ENCODE measurements at regions not wholly inside any gene's neighbourhood (a gene's known extent, or its start where the extent isn't known, plus 50 kb on each side); places are given as distances from the start of the nearest gene placed in this dataset.

DNA sequence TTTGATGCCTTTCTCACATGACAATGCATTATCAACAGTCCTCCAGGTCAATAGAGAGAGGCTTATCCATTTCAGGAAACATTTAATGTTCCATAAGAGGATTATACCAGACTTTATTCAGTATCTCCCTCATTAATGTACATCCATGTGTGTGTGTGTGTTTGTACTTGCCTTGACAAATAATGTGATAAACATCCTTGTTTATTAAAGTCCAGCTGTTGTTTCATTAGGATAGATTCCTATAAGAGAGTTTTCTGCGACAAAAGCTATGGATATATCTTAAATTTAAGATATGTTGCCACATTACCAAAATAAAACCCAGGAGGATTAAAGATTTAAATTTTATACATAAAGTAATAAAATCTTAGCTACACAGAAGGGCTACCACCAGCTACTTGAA lies 492.6 kb downstream of the TOX3 start:
- DNase-seq (ENCODE audit: low read depth, low spot score) = no peak

DNA sequence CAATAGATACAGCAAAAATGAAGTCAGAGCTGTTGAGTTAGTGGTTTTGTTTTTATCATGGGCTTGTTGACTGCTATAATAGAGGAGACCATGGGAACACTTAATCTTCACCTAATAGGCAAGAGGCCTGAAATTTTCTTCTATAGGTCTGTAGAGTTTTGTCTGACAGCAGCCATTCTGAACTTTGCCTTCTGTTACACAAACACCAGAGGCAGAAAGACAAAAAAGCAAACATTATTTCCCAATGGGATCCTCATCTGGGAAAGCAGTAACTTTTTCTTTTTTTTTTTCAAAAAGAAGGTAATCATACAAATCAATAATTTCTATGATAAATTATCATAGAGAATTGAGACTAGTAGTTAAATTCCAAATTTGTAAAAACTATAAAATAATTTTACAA lies 494.1 kb downstream of the TOX3 start:
- DNase-seq (ENCODE audit: low read depth, low spot score) = no peak

DNA sequence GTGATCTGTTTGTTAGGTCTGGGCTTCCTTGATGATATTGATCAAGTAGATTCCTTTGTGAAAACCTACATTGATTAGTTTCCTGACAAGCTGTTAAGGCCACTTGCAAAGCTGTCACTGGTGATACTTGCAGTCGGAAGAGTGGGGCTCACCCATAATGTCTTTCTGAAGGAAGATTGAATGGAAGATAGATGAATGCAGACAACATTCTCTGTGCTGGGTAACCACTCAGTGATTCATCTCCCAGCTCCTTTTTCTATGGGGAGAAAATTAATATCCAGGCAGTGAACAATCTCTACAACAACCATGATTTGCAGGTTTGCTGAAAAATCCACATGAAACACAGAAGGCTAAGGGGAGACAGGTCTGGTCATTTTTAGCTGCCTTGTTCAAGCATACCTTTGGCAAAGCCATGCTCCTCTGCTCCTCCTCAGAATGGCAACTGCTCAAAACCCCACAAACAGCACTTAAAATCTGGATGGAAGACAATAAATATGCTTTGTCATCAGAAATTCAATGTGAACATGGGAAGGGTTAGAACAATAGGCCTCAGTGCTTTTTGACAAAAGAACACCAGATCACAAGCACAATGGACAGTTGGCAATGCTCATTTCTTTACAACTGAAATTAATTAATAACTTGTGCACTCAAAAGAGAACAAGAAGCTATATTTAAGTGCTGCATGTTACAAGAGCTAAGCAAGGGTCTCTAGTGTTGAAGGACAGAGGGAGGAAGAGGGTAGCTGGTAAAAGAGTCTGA lies 495.4 kb downstream of the TOX3 start:
- DNase-seq (ENCODE audit: low read depth, low spot score) = no peak

DNA sequence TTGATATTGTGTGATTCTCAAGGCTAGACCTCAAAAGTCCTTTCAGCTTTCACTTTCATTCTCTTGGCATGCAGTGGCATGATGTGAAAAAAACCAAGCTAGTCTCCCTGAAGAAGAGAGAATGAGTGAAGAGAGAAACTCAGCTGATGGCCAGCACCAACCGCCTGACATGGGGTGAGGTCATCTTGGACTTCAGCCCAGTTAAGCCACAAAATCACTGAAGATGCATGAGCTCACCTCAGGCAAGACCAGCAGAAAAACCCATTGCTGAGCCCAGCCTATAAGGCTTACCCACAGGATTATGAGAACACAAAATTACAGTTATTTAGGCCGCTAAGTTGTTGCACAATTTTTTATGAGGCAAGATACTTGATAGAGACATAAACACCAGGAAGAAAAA lies 496.5 kb downstream of the TOX3 start:
- DNase-seq (ENCODE audit: low read depth, low spot score) = peak; percentile 86

DNA sequence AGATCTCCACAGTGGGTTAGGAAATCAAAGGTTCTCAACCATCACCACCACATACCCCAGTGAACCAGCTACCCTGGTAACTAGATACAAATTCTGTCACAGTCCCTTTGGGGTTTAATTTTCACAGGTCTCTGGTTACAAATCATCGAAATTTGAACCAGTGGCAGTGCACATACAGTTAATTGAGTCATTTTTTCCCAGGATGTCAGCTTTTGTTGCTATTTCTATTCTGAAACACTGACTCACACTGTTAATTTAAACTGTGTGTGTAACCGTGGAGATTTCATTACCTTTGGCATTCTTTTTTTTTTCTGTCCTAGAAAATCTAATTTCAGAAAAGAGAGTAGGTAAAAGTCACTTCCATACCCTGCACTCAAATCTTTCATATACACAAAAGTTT lies 511.5 kb downstream of the TOX3 start:
- DNase-seq (ENCODE audit: low read depth, low spot score) = peak; percentile 53

DNA sequence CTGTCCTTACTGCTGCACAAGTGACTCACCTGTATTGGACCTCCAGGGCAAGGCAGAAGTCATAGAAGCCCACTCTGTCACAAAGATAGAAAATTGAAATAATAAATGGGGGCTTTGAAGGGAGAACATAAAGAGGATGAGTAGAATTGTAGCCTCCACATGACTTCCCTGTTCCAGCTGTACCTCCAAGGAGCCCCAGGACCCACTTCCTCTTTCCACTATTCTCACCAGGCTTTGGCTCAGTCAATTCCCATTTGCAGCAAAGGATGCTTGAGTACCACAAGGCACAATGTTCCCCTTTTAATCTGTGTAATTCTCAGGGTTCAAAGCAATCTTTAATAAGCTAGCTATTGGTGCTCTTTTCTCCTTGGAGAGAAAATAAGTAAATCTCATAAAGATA lies 512.1 kb downstream of the TOX3 start:
- no peak for DNase-seq (ENCODE audit: low read depth, low spot score)

DNA sequence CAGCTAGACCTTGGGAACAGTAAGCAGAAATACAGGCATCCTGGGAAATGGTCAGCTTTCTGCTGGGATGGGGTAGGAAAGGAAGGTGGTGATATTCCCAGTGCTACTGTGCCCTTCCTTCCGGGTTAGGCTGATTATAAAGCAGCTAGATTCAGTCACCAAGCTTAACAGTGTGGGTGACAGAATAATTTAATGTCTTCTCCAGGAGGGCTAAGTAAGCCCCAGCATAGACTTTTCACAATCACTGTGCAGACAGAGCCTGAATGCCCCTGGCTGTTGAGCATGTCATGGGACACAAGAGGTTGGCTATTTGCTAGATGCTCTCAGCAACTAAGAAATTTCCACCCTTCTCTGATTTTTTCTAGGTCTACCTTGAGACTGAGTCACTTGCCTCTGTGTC lies 513.0 kb downstream of the TOX3 start:
- no peak for DNase-seq (ENCODE audit: low read depth, low spot score)

DNA sequence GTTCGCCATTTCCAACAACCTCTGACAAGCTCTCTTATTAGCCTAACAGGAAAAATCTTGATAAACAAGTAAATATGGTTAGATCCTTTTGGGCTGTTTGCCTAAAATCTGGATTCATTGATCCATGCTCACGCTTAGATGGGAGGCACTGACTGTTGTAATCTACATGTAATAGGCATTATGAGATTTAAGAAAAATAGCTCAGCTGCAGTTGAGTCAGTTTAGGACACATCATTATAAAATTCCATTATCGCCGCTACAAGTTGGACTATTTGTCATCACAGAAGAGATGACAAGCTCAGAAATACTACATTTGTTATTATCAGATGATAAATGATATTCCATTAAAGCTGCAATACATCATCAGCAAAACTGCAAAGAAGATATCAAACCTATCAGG lies 524.0 kb downstream of the TOX3 start:
- no peak for DNase-seq (ENCODE audit: low read depth, low spot score)

DNA sequence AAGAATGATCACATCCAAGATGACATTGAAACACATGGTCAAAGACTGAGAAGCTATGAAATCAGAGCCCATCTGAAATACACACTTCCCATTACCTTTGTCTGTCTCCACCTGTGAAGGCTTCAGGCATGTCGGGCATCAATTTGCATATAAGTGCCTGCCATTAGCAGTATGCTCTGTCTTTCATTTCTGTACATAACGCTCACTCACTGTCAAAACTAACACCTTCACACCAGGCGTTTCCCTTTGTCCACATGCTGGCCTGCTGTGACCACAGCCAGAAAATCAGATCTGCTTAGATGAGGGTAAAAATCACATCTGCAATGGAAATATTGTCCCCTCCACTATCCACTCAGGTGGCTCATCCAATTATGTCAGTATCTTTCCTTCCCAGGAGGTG lies 524.8 kb downstream of the TOX3 start:
- DNase-seq (ENCODE audit: low read depth, low spot score) = no peak

DNA sequence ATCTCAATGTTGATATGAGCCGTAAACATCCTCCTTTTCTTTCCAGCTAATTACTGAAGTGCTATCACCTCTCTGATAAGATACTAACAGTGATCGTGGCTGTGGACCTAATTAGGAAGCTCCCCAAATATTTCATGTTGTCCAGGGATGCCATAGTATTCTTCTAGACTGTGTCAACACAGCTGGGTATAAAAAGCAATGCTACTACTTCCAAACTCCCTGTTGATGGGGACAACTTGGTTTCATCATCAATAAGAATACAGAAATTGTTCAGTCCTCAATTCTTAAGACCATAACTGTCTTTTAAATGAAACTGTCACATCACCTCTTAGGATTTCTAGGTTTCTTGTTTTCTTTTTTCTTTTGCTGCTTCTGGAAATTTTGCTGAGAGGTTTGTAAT lies 530.6 kb downstream of the TOX3 start:
- DNase-seq (ENCODE audit: low read depth, low spot score) = no peak

DNA sequence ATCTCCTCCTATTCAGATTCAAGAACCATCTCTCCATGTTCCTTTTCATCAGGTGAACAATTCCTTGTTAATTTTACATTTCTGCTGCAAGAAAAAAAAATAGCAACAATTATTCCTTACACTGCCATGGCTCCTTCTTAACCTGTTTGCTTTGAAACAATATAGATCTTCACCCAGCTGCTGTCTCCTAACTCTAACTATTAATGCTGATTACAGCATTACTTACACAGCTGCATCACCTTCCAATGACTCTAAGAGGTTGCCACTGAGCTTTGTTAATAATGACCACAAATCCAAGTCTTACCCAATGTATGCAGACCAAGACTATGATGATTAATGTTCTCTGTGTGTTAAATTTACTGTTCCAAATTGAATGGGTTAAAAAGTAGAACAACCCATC lies 541.4 kb downstream of the TOX3 start:
- DNase-seq (ENCODE audit: low read depth, low spot score) = no peak

DNA sequence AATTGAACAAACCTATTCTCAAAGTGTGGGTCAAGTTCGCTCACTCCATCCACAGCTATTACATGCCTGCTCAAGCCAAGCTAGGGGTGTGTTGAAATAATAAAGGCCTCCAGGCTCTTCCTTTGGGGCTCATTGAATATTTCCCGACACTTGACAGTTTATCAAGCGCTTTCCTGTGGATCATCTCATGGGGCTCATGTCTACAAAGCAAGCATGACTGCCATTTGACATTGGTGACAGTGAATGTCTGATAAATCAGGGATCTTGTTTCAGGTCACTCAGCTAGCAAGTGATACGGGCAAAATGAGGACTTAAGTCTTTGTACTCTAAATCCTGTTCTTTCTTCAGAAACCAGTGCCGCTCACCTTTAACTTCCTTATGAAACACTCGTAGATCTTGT lies 542.6 kb downstream of the TOX3 start:
- no peak for DNase-seq (ENCODE audit: low read depth, low spot score)

DNA sequence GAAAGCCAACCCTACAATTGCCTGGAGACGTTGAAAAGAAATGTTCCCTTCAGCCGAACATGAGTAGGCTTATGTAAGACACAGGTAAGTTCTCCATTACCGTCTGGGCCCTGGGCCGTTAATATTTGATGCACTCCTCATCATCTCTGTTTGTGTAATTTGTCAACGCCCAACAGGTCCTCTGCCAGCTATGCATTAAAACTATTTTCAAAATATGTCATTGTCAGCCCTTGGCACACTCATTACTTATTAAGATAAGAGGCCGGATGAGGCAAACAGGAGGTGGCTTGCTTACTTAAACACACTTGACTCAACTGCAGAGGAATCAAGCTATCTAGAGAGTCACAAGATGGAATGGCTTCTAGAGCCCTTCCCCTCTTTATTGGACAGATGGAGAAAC lies 544.9 kb downstream of the TOX3 start:
- no peak for DNase-seq (ENCODE audit: low read depth, low spot score)

DNA sequence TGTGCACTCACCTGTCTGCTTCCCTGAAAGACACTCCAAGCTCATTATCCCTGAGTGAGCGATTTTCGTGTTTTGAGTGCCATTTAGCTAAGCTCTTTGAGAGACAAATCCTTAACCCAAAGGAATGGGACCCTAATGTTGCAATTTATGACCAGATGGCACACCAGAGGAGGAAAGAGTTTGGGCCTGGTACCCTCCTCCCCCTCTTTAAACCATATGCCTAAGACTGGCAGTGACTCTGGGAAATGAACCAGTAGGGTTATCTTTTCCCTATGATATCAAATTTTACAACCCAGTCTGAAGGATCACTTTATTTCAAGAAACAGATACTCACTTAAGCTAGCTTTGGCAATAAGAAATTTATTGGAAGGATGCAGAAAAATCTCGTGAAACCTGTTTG lies 550.4 kb downstream of the TOX3 start:
- no peak for DNase-seq (ENCODE audit: low read depth, low spot score)

DNA sequence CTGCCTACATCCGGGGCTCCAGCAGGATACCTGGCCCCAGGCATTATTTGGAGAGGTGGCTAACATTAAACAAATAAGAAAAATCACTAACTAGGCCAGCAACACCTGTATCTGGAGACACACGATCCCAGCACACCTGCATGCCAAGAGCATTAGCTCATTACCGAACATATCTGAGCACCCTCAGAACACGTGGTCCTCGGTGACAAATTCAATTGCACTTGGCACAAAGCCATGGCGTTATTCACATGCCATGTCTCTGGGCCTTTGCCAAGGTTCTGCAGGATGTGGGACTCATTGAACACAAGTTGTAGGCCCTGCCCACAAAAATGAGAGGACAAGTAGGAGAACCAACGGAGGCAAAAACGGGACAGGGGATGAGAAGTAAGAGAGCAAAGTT lies 552.3 kb downstream of the TOX3 start:
- DNase-seq (ENCODE audit: low read depth, low spot score) = peak; percentile 88

DNA sequence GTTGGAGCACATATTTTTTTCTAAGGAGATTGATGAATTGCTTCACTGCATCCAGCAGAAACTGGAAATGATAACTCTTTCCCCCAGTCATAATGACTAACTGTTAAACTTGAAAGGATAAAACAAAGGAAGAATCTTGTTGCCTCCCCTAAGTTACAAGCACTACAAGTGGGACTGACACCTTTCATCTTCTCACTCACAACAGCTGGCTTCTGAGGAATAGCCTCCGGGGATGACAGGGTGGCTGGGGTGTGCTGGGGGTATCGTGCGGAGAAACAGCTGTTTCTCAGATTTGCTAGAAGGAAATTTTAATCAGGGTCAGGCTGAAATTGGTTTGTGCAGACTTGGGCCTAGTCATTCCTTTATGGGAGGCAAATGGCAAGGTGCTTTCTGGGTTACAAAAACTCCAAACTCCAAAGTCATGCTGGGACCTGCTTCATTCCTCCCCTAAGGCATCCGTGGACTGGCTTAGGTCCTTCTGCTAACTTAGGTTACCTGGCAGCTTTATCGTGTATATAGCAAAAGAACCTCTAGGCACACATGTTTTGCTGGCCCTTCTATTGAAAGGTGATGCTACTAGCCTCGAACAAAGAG lies 557.2 kb downstream of the TOX3 start:
- DNase-seq (ENCODE audit: low read depth, low spot score) = no peak

DNA sequence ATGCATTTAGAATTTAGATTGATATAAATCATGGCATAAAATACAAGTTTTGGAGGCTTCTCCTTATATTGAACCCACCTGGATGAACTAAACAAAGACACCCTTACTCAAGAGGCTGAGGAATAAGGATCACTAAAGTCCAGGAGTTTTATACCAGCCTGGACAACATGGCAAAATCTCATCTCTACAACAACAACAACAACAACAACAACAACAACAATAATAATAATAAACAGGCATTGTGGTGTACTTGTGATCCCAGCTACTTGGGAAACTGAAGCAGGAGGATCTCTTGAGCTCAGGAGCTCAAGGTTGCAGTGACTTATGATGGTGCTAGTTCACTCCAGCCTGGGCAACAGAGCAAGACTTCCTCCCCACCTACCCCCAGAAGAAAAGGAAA lies 558.0 kb downstream of the TOX3 start:
- DNase-seq (ENCODE audit: low read depth, low spot score) = no peak

DNA sequence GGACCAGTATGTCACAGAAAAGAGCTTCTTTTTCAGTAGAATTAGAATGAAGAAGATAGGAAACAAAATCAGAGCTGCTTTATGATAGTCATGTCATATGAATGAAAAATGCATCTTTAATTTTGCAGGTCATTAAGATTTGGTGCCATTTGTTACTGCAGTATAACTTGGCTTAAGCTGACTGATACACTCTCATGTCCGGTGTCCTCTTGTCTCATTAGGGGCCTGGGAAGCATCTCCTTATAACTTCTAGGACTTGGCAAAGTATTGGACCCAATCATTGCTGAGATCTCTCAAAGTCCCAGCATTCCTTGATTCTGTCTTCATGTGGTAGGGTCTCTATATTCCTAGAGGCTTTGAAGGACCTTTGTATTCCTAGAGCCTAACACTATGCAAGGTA lies 559.4 kb downstream of the TOX3 start:
- DNase-seq (ENCODE audit: low read depth, low spot score) = no peak

DNA sequence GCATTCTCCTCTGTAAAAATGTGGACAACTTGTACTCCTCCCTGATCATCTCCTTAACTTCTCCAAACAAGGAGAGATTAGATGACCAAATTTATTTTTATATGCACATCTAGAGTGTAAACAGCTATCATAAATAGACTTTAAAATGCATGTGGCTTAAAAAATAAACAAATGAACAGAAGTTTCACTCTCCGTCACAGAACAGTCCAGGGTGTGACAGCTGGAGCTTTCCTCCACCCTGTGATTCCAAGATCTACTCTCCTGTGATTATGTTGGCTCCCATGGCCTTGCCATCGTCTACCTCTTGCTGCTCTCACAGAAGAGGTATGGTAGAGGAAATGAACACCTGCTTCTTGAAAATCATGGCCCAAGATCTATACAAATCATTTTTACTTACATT lies 560.2 kb downstream of the TOX3 start:
- DNase-seq (ENCODE audit: low read depth, low spot score) = no peak

DNA sequence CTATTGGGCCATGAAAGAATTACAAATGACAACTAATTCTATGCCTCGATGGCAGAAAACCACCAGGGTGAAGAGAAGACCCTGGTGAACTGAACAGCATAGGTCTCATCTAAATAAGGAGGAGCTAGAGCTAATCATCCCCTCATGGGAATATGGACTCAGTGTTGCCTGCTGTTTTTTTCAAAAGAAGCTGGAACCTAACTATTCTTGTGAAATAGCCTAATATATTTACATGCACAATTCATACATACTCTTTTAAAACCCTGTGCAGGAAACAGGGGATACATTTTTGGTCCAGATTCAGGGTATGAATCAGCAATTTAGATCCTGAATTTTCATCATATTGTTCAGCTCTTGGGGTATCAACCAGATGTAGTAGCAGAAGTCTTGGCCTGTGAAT lies 560.6 kb downstream of the TOX3 start:
- no peak for DNase-seq (ENCODE audit: low read depth, low spot score)

DNA sequence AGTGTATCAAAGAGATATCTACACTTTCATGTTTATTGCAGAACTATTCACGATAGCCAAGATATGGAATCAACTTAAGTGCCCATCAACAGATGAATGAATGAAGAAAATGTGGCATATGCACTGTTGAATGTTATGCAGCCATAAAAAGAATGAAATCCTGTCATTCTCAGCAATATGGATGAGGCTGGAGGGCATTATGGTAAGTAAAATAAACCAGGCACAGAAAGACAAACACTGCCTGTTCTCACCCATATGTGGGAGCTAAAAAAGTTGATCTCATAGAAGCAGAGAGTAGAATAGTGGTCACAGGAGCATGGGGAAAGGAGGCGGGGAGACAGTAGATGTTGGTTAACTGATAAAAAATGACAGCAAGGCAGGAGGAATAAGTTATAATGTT lies 561.8 kb downstream of the TOX3 start:
- DNase-seq (ENCODE audit: low read depth, low spot score) = no peak

DNA sequence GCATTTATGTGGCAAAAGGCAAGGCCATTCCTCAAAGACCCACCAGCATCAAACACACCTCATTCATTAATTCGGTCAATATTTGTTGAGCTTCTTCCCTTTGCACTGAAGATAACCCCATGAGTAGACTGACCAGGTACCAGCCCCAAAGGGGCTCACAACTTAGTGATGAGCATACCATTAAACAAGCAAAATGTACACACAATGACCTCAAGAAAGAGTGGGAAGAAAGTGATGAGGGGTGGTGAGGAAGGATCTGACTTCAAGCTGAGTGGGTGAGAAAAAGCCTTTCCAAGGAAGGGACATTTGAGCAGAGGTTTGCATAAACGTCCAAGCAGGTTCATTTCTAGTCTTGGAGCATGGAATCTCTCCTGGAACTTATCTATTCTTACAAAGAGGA lies 562.5 kb downstream of the TOX3 start:
- no peak for DNase-seq (ENCODE audit: low read depth, low spot score)

DNA sequence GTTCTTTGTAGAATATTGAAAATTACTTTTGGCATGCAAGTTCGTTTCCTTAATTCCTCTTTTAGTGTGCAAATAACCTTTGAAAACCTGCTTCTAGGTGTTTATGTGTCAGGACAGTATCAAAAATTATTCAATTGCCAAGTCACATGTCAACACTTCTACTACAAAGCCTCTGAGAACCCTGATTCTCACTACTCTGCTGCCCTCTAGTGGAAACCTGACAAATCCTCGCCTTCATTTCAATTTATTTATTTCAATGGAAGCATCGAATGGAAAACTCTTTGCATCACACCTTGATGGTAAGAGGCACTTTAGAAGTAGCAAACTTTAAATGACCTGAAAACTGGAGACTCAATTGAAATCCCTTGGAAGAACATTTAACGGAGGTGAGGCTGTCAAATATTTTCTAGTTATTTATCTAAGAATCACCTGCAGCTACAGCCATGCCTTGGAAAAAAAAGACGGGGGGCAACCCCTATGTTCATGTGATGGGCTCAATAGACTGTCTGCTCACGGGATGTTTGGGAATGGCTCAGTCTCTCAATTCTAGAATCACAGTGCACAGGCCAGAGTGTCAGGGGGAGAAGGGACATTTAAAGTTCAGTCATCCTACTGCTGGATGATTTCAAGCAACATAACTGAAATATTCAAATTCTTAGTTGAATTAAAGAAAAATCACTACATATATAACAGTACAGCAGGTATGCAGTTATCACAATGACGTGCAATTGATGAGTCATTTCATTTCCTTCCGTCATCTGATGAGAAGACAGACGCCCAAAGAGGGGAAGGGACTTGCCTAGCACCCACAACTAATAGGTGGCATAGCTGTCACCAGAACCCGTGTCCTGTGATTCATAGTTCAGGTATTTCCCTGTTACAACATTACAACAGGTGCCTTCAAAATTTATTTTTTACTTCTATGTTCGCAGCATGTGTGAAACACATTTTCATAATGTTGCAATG lies 563.9 kb downstream of the TOX3 start:
- peak; percentile 82 for DNase-seq (ENCODE audit: low read depth, low spot score)
